OCI-LY3 (cell line): ENCODE measurements at regions not wholly inside any gene's neighbourhood (a gene's known extent, or its start where the extent isn't known, plus 50 kb on each side); places are given as distances from the start of the nearest gene placed in this dataset.

Experiments
- CTCF ChIP-seq: fragments of 200-600, 300-600 bp; sonication (generic); IDR thresholded peaks from 2 replicates; pipeline ENCODE4 v1.5.1; 2014; ENCODE audit warnings: antibody characterized with exemption, low read length, low read depth
- EZH2phosphoT487 ChIP-seq: fragments of 200-600 bp; shearing (Covaris generic); IDR thresholded peaks from 2 replicates; pipeline ENCODE4 v1.6.1; 2018; ENCODE audit warnings: antibody characterized with exemption, mixed run types, low read depth

DNA sequence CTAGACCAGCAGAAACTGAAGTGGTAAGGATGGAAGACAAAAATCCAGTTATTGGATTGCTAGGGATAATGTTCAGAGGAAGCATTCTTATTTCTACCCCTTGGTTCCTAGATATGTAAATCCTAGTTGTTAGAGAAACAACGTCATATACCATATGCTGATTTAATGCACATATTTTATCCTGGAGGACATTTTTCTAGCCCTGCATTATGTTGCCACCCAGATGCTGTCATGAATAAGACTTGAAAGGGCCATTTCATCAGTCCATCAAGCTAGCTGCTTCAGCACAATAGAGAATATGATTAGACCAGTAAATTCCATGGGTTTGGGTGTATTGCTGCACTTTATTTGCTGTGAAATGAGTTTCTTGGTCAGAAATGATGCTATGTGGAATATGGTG, 1736.4 kb downstream of the MAT2B start:
- no peak for TF ChIP-seq CTCF
- TF ChIP-seq EZH2phosphoT487, result no peak
